GM04504 (cell line): ENCODE measurements at regions not wholly inside any gene's neighbourhood (a gene's known extent, or its start where the extent isn't known, plus 50 kb on each side); places are given as distances from the start of the nearest gene placed in this dataset.
"Not testable (repeated sequence)": the region's sequence is repeated elsewhere in the genome, so short reads cannot be mapped to it uniquely, and the experiment has no call there.

Experiments
- DNase-seq: peaks from one replicate; pipeline ENCODE4 v3.0.0-alpha.2; 2012; ENCODE audit warnings: low read depth

DNA sequence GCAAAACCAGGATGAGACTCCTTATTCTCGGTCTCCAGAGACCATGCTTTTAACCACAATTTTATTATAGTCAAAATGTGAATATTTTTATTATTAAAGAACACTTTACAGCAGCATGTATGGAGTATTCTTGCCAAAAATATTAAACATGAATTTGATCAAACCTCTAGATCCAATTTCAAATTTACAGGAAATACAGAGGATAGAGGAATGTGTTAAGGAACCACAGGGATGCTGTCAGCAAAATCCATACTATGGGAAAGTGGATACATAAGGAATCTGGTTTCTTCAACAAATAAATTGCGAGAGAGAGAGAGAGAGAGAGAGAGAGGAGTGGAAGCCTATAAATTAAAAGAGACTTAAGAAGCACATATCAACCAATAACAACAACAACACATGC lies 348.2 kb upstream of the NUDT12 start:
- no peak for DNase-seq

DNA sequence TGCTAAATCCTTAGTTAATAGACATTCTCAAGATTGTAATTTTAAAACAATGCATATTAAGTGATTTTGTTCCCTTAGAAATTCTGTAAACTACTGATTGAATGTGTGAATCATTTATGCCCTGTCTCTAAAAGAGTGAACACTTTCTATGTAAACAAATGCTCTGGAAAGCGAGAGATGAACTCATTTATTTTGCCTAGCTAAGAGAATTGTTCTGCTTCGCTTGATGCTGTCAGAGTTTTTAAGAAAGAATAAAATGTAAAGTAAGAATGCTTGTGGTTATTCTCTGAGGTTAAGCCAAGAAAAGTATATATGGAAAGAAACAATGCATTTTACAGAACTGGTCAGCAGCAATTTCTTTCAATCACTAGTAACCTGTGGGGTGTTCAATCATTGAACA lies 347.4 kb upstream of the NUDT12 start:
- DNase-seq, result no peak

- DNase-seq, result no peak
Measured at GRCh38 chr5:103909391-103909790, 346.8 kb upstream of the NUDT12 start.

GRCh38 chr5:103908336-103909080 lies 345.9 kb upstream of the NUDT12 start:
- DNase-seq, result no peak

GRCh38 chr5:103907001-103907400 lies 344.4 kb upstream of the NUDT12 start:
- no peak for DNase-seq

- no peak for DNase-seq
Measured at GRCh38 chr5:103904651-103905050, 342.1 kb upstream of the NUDT12 start.

DNA sequence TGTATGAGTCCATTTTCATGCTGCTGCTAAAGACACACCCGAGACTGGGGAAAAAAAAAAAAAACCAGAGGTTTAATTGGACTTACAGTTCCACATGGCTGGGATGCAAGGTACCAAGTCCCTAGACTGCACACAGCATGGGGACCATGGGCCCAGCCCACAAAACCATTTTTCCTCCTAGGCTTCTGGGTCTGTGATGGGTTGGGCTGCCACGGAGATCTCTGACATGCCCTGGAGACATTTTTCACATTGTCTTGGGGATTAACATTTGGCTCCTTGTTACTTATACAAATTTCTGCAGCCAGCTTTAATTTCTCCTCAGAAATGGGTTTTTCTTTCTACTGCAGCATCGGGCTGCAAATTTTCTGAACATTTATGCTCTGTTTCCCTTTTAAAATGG lies 340.3 kb upstream of the NUDT12 start:
- DNase-seq, result no peak

GRCh38 chr5:103901885-103902284 lies 339.3 kb upstream of the NUDT12 start:
- no peak for DNase-seq

GRCh38 chr5:103896593-103896992 lies 334.0 kb upstream of the NUDT12 start:
- no peak for DNase-seq

DNA sequence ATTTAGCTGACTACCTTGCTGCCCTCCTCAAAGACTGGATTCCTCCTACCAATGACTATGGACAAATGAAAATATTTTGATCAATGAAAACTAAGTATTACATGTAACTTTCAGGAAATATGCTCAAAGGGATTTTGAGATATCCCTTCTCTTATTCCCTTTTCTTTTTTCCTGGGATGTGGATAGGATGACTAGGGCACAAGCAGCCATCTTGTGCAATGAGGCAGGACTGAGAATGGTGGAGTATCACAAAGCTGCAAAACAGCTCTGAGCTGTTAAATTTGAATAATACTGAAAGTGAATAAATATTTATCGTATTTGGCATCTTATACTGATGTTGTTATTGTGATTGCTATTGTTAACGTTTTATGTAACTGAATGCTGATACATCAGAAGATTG lies 333.1 kb upstream of the NUDT12 start:
- no peak for DNase-seq

DNA sequence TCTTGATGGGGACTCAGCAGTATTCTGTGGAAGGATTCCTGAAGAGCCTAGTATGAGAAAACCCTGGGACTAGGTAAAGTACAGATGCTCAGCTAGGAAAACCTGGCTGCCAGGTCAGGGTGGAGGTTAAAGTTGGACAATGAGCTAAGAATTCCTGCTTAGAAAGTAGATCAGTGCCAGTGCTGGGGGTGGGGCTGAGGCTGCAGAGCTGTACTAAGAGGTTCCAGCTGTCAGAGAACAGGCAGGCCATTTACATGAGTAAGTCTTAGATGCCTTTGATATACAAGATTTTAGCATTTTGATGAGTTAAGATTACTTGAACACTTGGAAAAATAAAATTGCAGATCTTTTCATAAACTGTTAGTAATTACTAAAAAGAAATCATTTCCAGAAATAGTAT lies 332.3 kb upstream of the NUDT12 start:
- DNase-seq, result peak; percentile 32

- DNase-seq, result no peak
Measured at GRCh38 chr5:103891151-103891550, 328.6 kb upstream of the NUDT12 start.

- DNase-seq, result no peak
Measured at GRCh38 chr5:103890313-103890712, 327.7 kb upstream of the NUDT12 start.

GRCh38 chr5:103889500-103890209 lies 327.1 kb upstream of the NUDT12 start:
- no peak for DNase-seq

GRCh38 chr5:103886826-103887225 lies 324.2 kb upstream of the NUDT12 start:
- DNase-seq, result no peak

- DNase-seq, result no peak
Measured at GRCh38 chr5:103883143-103883542, 320.6 kb upstream of the NUDT12 start.

DNA sequence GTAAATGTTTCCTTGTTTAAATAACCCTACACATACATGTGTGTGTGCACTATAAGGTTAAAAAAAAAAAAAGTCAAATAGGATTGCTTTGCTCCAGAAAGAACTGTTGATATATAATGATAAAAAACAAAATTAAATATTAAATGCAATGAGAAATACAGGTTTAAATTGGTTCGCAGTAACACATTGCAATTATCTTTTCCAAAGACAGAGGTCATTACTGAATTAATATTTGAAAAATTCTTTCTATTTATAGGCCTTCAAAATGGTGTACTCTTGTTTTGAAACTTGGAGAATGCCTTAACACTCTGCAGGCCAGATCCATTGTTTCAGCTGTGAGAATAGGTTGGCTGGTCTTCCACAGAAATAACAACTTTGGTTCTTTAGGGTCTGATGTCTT lies 319.0 kb upstream of the NUDT12 start:
- DNase-seq, result no peak

DNA sequence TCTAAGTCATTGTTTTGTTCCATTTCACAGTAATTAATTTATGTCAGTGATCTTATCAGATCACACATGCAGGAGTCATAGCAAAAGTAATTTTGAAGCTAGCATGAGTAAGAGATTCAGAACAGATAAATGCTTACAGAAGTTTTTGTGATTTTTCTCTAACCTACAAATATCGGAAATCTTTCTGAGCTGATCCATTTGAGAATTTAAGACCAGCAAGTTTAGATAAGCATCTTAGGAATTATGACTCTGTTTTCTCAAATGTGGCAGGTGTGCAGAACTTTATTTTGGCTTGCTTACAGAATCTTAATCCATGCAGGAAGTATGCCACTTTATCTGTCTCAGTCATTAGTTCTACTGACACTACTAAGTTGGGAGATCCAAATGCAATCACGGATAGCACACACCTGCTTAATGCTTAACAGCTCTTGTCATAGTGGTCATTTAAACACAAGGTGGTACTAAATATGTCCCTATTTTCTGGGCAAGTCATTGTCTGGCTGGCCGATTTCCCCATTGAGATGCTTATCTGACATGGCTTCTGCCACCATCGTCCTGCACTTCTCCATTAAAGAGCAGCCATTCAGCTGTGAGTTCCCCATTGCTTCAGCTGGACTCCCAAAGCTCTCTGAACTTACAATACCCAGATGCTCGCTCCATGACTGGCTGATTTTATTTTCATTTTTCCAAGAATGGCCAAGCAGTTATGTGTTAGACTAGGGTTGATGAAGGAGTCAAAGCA lies 305.4 kb upstream of the NUDT12 start:
- no peak for DNase-seq

DNA sequence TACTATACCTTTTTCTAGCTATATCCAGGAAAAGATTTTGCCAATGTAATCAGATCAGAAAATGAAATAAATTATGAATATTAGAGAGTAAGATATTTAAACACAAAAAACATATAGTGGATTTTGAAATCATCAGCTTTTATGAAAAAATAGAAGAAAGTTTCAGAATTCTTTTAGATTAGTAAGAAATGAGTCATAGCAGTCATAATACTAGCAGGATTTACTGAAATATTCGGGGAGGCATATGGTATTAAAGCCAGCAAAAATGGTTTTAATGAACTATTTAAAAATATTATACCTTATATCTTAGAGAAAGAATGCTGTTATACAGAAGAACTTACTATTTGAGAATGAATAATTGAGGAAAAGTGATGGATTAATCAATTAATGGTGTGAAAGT lies 303.6 kb upstream of the NUDT12 start:
- DNase-seq, result no peak

GRCh38 chr5:103862398-103862797 lies 299.8 kb upstream of the NUDT12 start:
- DNase-seq, result no peak

GRCh38 chr5:103860327-103860726 lies 297.7 kb upstream of the NUDT12 start:
- DNase-seq, result no peak

GRCh38 chr5:103858367-103858766 lies 295.8 kb upstream of the NUDT12 start:
- DNase-seq, result not testable (repeated sequence)

- no peak for DNase-seq
Measured at GRCh38 chr5:103851091-103851490, 288.5 kb upstream of the NUDT12 start.
